ENCODE measurements at regions not wholly inside any gene's neighbourhood (a gene's known extent, or its start where the extent isn't known, plus 50 kb on each side); places are given as distances from the start of the nearest gene placed in this dataset.

DNA sequence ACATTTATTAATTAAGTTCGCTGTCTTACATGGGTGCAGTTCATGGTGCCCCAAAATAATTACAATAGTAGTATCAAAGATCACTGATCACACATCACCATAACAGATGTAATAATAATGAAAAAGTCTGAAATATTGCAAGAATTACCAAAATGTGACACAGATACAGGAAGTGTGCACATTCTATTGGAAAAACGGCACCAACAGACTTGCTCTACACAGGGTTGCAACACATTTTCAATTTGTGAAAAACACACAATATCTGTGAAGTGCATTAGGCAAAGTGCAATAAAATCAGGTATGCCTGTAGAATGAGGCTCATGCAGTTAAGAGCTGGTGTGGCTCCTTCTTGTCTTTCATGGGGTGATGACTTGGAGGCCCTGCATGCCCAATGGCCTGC lies 265.8 kb downstream of the RPLP1 start:
- TF ChIP-seq TARDBP (IDR thresholded peaks at IDR 0.05) (no peak), CTBP1 (IDR thresholded peaks at IDR 0.05; ENCODE audit: borderline replicate concordance) (no peak), ELF4 (IDR thresholded peaks at IDR 0.05) (no peak), SUZ12 (IDR thresholded peaks at IDR 0.05) (no peak)

Data from HEK293T (cell line).